Superior temporal gyrus (tissue), 1 donor: ENCODE measurements at regions not wholly inside any gene's neighbourhood (a gene's known extent, or its start where the extent isn't known, plus 50 kb on each side); places are given as distances from the start of the nearest gene placed in this dataset.

Experiments used
- DNase-seq: peaks from one replicate; pipeline ENCODE4 v3.0.0-alpha.2; 2016; ENCODE audit errors: extremely low spot score

DNA sequence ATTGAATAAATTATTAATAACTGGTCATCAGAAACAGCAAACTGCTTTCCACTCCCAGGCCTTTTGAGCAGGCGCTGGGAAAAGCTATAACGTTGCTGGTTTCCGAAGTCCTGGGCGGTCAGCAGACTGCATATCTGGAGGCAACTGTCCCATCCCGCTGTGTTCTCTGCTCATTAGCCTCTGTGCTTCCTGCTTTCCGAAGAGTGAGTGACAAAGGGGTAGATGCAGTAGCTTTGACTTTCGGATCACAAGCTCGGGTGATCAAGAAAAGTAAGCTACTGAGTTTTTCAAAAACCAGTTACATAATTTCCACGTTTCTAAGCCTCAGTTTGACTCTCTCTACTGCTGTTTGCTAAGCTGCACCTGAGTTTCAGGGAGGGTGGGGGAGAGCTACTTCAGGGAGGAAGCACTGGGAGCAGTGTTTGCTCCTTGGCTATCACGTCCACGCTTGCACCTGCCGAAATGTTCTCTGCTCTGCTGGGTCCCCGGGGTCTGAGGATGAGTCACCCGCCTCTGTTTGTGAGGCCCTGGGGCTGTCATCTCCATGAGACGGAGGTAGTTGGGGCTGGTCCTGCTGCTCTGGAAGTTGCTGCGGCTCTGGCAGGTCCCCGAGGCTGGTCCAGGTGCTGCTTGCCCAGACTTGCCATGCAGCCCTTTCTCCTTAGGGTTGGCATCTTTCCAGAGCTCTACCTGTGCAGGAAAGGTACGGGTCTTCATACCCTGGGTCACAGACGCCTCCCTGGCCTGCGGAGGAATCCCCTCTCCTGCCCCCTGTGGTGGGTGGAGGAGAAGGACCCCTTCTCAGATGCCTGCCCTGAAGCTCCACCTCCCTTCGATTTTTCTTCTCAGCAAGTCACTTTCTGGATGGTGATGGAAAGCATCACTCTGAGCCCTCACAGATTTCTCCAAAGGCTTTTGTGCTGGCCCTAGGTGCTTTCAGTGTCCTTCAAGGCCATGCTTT, 220.0 kb downstream of the QKI start:
- DNase-seq = no peak

DNA sequence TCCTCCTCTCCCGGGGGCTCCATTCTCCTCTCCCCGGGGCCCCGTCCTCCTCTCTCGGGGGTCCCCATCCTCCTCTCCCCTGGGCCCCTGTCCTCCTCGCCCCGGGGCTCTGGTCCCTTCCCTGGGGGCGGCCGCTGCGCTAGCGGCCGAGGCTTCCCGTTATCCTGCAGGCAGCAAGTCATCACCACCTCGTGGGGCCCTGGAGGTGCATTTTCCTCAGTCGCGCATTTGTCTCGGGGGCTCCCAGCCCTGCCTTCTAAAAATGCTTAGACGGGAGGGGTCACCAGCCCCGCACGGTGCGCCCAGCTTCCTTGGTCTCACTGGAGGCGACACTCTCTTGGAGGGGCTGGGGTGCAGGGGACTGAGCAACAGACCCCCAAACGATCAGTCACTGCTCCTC, 216.5 kb downstream of the QKI start:
- no peak for DNase-seq

DNA sequence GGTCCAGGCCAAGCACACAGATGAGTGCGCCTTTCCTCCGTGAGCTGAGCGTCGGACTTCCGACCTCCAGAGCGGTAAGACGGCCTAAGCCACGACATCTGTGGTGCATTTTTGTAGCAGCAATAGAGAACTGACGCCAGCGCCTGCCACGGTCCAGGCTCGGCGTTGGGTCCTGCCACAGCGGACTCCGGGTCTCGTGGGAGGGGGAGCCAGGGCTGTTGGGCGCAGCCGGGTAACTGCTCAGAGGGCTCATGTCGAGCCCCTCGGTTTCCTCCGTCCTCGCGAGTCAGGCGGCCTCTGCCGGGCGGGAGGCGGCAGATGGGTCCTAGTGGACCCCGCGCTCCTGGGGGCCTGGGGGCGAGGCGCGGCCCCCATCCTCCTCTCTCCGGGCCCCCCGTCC, 216.1 kb downstream of the QKI start:
- no peak for DNase-seq

DNA sequence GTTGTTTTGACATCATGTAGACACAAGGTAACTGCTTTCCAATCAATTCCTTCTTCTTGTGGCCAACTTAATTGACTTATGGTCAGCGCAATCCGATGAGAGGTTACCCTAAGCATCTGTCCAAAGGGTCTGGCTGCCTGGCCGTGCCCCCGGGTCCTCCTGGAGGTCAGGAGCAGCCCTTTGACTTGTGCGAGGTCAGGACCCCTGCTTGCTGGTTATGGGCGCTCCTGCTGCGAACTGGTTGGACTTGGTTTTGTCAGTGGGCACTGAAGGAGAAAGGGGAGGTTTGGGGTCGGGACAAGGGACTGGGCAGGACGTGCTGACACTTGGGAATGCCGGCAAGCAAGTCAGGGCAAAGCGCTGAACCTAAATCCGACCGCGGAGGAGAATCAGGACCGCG, 215.6 kb downstream of the QKI start:
- no peak for DNase-seq
